ENCODE measurements at regions not wholly inside any gene's neighbourhood (a gene's known extent, or its start where the extent isn't known, plus 50 kb on each side); places are given as distances from the start of the nearest gene placed in this dataset.

GRCh38 chr18:75158465-75159237 is 50.3 kb downstream of the PTGR3 start:
- TF ChIP-seq CTCF (conservative IDR thresholded peaks at IDR 0.05; ENCODE audit: low read depth): no peak
- POLR2A ChIA-PET (ENCODE audit: low non-redundant PET): no interaction called here
- H3K27ac ChIP-seq: no peak overlapping the region
- CTCF ChIA-PET: interaction anchor here (0.6 kb wide), 1 partner anchor 43 kb away, joined by 3 read pairs; no protein-coding TSS in a partner anchor
- no peak for DNase-seq (ENCODE audit: low spot score)

- no peak for DNase-seq (ENCODE audit: low spot score)
These were observed 51.1 kb downstream of the PTGR3 start for GRCh38 chr18:75157851-75158250.

GRCh38 chr18:75157381-75157780 is 51.6 kb downstream of the PTGR3 start:
- TF ChIP-seq CTCF (conservative IDR thresholded peaks at IDR 0.05; ENCODE audit: low read depth): no peak
- no peak for DNase-seq (ENCODE audit: low spot score)
- H3K27ac ChIP-seq: no peak overlapping the region
- ChIA-PET POLR2A (ENCODE audit: low non-redundant PET) (no interaction called here), CTCF (no interaction called here)

More at GRCh38 chr18:75157851-75158250, 51.1 kb downstream of the PTGR3 start:
- POLR2A ChIA-PET (ENCODE audit: low non-redundant PET): no interaction called here
- H3K27ac ChIP-seq: no peak overlapping the region
- no peak for TF ChIP-seq CTCF (conservative IDR thresholded peaks at IDR 0.05; ENCODE audit: low read depth)
- CTCF ChIA-PET: no interaction called here

GRCh38 chr18:75156831-75157230 is 52.1 kb downstream of the PTGR3 start:
- no peak for DNase-seq (ENCODE audit: low spot score)
- TF ChIP-seq CTCF (conservative IDR thresholded peaks at IDR 0.05; ENCODE audit: low read depth): no peak
- no peak overlapping the region for H3K27ac ChIP-seq
- ChIA-PET POLR2A (ENCODE audit: low non-redundant PET) (no interaction called here), CTCF (no interaction called here)

GRCh38 chr18:75156139-75156750 is 52.7 kb downstream of the PTGR3 start:
- no peak for TF ChIP-seq CTCF (conservative IDR thresholded peaks at IDR 0.05; ENCODE audit: low read depth)
- POLR2A ChIA-PET (ENCODE audit: low non-redundant PET): no interaction called here

GRCh38 chr18:75154997-75155396 is 53.9 kb downstream of the PTGR3 start:
- no peak overlapping the region for H3K27ac ChIP-seq
- ChIA-PET CTCF (no interaction called here), POLR2A (ENCODE audit: low non-redundant PET) (no interaction called here)
- no peak for DNase-seq (ENCODE audit: low spot score)
- TF ChIP-seq CTCF (conservative IDR thresholded peaks at IDR 0.05; ENCODE audit: low read depth): no peak

More at GRCh38 chr18:75156139-75156750, 52.7 kb downstream of the PTGR3 start:
- no peak for DNase-seq (ENCODE audit: low spot score)
- H3K27ac ChIP-seq: no peak overlapping the region
- CTCF ChIA-PET: no interaction called here
